ENCODE measurements at regions not wholly inside any gene's neighbourhood (a gene's known extent, or its start where the extent isn't known, plus 50 kb on each side); places are given as distances from the start of the nearest gene placed in this dataset.

- TF ChIP-seq POLR2AphosphoS5 (IDR thresholded peaks at IDR 0.05; ENCODE audit: insufficient read depth, low read depth, low read length) (no peak), EZH2 (IDR thresholded peaks at IDR 0.05; ENCODE audit: borderline replicate concordance, low read depth, low read length, severe bottlenecking) (no peak), CTCF (IDR thresholded peaks at IDR 0.05; ENCODE audit: extremely low read depth in 1 of 2, insufficient read depth in 1 of 2, low read depth in 1 of 2, low read length in 2 of 2) (no peak), POLR2A (IDR thresholded peaks at IDR 0.05; ENCODE audit: low read depth, low read length) (no peak), MYC (IDR thresholded peaks at IDR 0.05; ENCODE audit: low read depth, low read length) (no peak), MAX (IDR thresholded peaks at IDR 0.05; ENCODE audit: insufficient read depth, insufficient read length) (no peak), JUN (IDR thresholded peaks at IDR 0.05; ENCODE audit: borderline replicate concordance, insufficient read depth, insufficient read length, low read depth) (no peak), GATA2 (IDR thresholded peaks at IDR 0.05; ENCODE audit: insufficient read depth, insufficient read length, low read depth, low read length) (no peak)
These were observed 157.4 kb downstream of the OGFRL1 start for GRCh38 chr6:71446057-71446456.
